ENCODE measurements at regions not wholly inside any gene's neighbourhood (a gene's known extent, or its start where the extent isn't known, plus 50 kb on each side); places are given as distances from the start of the nearest gene placed in this dataset.

DNA sequence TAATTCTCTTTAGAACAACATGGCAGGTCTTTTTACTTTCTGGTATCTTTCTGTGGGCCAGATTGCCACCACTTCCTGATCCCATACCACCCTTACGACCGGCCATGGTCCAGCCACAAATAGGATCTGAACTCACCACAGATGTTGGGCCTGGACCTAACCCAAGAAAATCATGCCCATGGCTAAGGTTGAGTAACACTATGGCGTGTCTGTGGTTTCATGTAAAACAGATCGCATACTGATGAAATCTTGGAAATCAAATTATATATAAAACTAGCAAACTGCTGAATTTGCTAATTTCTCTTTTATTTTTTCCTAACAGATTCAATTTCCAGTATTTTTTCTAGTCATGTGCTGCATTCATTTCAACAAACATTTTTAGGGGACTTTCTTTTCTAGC lies 77.2 kb downstream of the CH25H start:
- H3K9me3 ChIP-seq (ENCODE audit: severe bottlenecking), result no peaks in the 10 kb centered on the region
- no peaks in the 10 kb centered on the region for H3K36me3 ChIP-seq (ENCODE audit: low read depth)
- DNase-seq (ENCODE audit: low spot score) (no peak), ATAC-seq (ENCODE audit: low read depth) (peak; percentile 38; the same call in 1 of the 3 replicates)
- TF ChIP-seq CTCF (IDR thresholded peaks at IDR 0.05; ENCODE audit: poor library complexity, severe bottlenecking), result no peak
- no peak overlapping the region for H3K4me3 ChIP-seq (ENCODE audit: severe bottlenecking)
- no peaks in the 10 kb centered on the region for H3K27me3 ChIP-seq (ENCODE audit: insufficient read depth, poor library complexity, severe bottlenecking)
- H3K27ac ChIP-seq (ENCODE audit: poor library complexity, severe bottlenecking), result no peak overlapping the region
- H3K4me1 ChIP-seq (ENCODE audit: insufficient read depth, poor library complexity, severe bottlenecking), result no peaks in the 10 kb centered on the region

- Histone ChIP-seq H3K4me1 (ENCODE audit: insufficient read depth, poor library complexity, severe bottlenecking) (peaks cover 9% of the 10 kb centered on the region), H3K4me3 (ENCODE audit: severe bottlenecking) (no peak overlapping the region), H3K27me3 (ENCODE audit: insufficient read depth, poor library complexity, severe bottlenecking) (no peaks in the 10 kb centered on the region), H3K9me3 (ENCODE audit: severe bottlenecking) (no peaks in the 10 kb centered on the region), H3K27ac (ENCODE audit: poor library complexity, severe bottlenecking) (no peak overlapping the region), H3K36me3 (ENCODE audit: low read depth) (no peaks in the 10 kb centered on the region)
- DNase-seq (ENCODE audit: low spot score) (no peak), ATAC-seq (ENCODE audit: low read depth) (0 out of 3 replicates have a peak, but pooled peaks have one; percentile 32)
- TF ChIP-seq CTCF (IDR thresholded peaks at IDR 0.05; ENCODE audit: poor library complexity, severe bottlenecking), result no peak
Measured at GRCh38 chr10:89122433-89123051, 84.6 kb downstream of the CH25H start.

DNA sequence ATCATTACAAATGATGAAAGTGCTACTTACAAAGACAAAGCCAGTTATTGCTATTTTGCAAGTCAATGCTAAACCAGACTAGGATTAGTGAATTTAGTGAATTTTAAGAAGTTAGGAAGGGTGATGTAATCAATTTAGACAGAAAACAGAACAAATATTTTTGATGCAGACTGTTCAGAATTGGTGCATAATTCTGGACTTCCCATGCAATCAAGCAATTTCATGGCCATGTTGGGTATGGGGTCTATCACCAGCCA lies 85.4 kb downstream of the CH25H start:
- no peaks in the 10 kb centered on the region for H3K9me3 ChIP-seq (ENCODE audit: severe bottlenecking)
- DNase-seq (ENCODE audit: low spot score), result no peak
- H3K27me3 ChIP-seq (ENCODE audit: insufficient read depth, poor library complexity, severe bottlenecking), result no peaks in the 10 kb centered on the region
- no peak overlapping the region for H3K27ac ChIP-seq (ENCODE audit: poor library complexity, severe bottlenecking)
- H3K4me1 ChIP-seq (ENCODE audit: insufficient read depth, poor library complexity, severe bottlenecking), result peaks cover 11% of the 10 kb centered on the region
- ATAC-seq (ENCODE audit: low read depth), result no peak
- TF ChIP-seq CTCF (IDR thresholded peaks at IDR 0.05; ENCODE audit: poor library complexity, severe bottlenecking), result no peak
- no peaks in the 10 kb centered on the region for H3K36me3 ChIP-seq (ENCODE audit: low read depth)
- no peak overlapping the region for H3K4me3 ChIP-seq (ENCODE audit: severe bottlenecking)

GRCh38 chr10:89120931-89121763 lies 86.0 kb downstream of the CH25H start:
- H3K4me1 ChIP-seq (ENCODE audit: insufficient read depth, poor library complexity, severe bottlenecking), result peaks cover 15% of the 10 kb centered on the region
- no peak overlapping the region for H3K27ac ChIP-seq (ENCODE audit: poor library complexity, severe bottlenecking)
- DNase-seq (ENCODE audit: low spot score), result no peak
- no peak for TF ChIP-seq CTCF (IDR thresholded peaks at IDR 0.05; ENCODE audit: poor library complexity, severe bottlenecking)
- no peaks in the 10 kb centered on the region for H3K9me3 ChIP-seq (ENCODE audit: severe bottlenecking)
- no peaks in the 10 kb centered on the region for H3K27me3 ChIP-seq (ENCODE audit: insufficient read depth, poor library complexity, severe bottlenecking)
- H3K4me3 ChIP-seq (ENCODE audit: severe bottlenecking), result no peak overlapping the region
- ATAC-seq (ENCODE audit: low read depth), result no peak
- no peaks in the 10 kb centered on the region for H3K36me3 ChIP-seq (ENCODE audit: low read depth)

GRCh38 chr10:89119651-89120050 lies 87.5 kb downstream of the CH25H start:
- no peak for TF ChIP-seq CTCF (IDR thresholded peaks at IDR 0.05; ENCODE audit: poor library complexity, severe bottlenecking)
- no peak for DNase-seq (ENCODE audit: low spot score)
- no peak overlapping the region for H3K27ac ChIP-seq (ENCODE audit: poor library complexity, severe bottlenecking)
- H3K4me1 ChIP-seq (ENCODE audit: insufficient read depth, poor library complexity, severe bottlenecking), result peaks cover 27% of the 10 kb centered on the region
- no peaks in the 10 kb centered on the region for H3K27me3 ChIP-seq (ENCODE audit: insufficient read depth, poor library complexity, severe bottlenecking)
- H3K4me3 ChIP-seq (ENCODE audit: severe bottlenecking), result no peak overlapping the region
- no peak for ATAC-seq (ENCODE audit: low read depth)
- H3K9me3 ChIP-seq (ENCODE audit: severe bottlenecking), result no peaks in the 10 kb centered on the region
- H3K36me3 ChIP-seq (ENCODE audit: low read depth), result no peaks in the 10 kb centered on the region

Data from RWPE2 (cell line).